HG02571 (cell line): ENCODE measurements at regions not wholly inside any gene's neighbourhood (a gene's known extent, or its start where the extent isn't known, plus 50 kb on each side); places are given as distances from the start of the nearest gene placed in this dataset.
A peak's percentile ranks its signal among the peaks of the same experiment; 100 is the strongest.
"Not testable (repeated sequence)": the region's sequence is repeated elsewhere in the genome, so short reads cannot be mapped to it uniquely, and the experiment has no call there.

ENCODE experiments used
- ATAC-seq: cut with Tn5 transposase; IDR thresholded peaks from one replicate; pipeline ENCODE4 v1.9.1; 2021; ENCODE audit warnings: mild to moderate bottlenecking, moderate library complexity; ENCODE audit not compliant: unreplicated experiment

- not testable (repeated sequence) for ATAC-seq
Observed at GRCh38 chr4:17436047-17436749, 75.7 kb downstream of the QDPR start.

- ATAC-seq: no peak
Observed at GRCh38 chr4:17433827-17434226, 78.1 kb downstream of the QDPR start.

- no peak for ATAC-seq
Observed at GRCh38 chr4:17427991-17428390, 83.9 kb downstream of the QDPR start.

DNA sequence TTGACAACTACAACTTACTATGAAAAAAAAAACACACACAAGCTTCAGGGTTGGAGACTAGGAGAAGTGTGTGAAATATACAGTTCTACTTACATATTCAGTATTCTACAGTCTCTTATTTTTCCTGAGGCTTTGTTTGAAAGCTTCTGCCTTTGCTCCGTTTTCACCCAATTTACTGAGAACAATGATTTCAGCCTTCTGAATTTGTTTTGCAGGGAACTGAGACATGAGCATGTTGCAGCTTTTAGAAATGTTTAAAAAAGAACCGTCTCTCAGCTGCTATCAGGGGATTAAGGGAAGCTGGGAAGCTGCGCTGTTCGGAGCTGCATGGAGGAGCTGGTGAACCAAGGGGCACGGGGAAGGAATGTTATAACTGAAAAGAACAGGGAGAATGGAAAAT is 85.7 kb downstream of the QDPR start:
- no peak for ATAC-seq

GRCh38 chr4:17418010-17418409 is 93.9 kb downstream of the QDPR start:
- no peak for ATAC-seq

DNA sequence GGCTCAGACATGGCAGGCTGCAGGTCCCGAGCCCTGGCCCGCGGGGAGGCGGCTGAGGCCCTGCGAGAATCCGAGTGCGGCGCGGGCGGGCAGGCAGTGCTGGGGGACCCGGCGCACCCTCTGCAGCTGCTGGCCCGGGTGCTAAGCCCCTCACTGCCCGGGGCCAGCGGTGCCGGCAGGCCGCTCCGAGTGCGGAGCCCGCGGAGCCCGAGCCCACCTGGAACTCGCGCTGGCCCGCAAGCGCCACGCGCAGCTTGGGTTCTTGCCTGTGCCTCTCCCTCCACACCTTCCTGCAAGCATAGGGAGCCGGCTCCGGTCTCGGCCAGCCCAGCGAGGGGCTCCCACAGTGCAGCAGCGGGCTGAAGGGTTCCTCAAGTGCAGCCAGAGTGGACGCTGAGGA is 97.5 kb downstream of the QDPR start:
- no peak for ATAC-seq

DNA sequence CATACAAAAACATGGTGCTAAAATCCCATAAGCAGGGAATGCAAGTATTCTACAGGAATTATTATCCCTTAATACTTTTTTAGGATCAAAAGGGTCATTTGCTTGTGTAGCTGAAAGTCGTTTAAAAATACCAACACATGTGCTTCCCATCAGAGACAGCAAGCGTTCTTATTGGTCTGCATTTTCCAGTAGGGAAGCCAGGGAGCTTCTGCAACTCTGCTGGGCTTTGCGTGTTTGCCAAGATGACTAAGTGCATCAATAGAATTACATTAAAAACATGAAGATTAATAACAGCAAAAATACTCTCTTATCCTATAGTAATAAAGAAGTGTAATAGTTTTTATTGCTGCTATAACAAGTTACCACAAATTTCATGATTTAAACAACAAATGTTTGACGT is 111.2 kb downstream of the QDPR start:
- no peak for ATAC-seq

DNA sequence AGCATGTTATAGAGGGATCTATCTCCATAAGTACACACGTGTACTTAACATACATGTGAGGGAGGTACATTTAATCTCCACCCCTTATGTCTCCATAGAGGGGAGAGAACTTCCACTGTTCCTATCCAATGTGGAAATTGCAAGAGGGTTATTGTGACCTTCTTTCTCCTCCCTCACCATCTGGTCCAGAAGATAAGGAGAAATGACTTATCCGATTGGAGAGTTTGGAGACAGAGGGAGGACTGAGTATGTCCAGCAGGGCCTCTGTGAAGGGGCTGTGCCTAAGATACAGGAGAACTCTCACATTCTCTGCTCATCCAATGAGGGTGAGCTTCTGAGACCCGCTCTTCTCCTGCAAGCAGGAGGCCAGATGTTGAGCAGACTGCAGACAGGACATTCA is 113.1 kb downstream of the QDPR start:
- no peak for ATAC-seq

DNA sequence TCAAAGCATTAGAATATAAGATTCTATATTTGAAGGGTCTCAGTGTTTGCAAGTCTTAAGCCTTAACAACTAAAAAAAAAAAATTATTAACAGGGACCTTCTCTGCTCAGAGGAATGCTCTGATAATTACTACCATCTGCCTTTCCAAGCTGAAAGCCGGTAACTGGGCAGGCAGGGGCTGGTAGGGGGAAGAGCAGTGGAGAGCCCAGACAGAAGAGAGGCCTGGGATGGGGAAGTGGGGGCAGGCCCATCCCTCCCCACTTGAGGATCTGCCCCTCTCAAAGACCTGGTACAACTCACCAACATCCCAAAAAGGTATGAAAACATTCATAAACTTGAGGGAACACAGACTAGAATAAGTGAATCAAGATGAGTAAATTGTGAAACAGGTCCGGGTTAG is 113.9 kb downstream of the QDPR start:
- ATAC-seq: no peak

DNA sequence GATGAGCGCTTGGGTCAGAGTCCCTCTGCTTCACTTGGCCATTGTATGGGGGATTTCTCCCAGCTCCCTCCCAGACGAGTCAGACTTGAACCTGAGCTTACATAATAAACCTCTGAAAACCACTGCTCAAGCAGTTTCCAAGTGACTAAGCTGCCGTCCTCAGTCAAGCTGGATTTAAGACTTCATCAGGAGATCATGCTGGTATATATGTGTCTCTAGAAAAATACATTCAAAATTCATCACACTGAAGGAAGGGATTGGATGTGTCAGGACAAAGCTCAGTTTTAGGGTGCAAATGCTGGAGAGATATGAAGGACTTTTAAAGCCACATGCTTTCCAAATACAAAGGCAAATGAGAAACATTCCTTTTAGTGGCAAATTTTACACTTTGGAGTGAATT is 114.3 kb downstream of the QDPR start:
- ATAC-seq: no peak

DNA sequence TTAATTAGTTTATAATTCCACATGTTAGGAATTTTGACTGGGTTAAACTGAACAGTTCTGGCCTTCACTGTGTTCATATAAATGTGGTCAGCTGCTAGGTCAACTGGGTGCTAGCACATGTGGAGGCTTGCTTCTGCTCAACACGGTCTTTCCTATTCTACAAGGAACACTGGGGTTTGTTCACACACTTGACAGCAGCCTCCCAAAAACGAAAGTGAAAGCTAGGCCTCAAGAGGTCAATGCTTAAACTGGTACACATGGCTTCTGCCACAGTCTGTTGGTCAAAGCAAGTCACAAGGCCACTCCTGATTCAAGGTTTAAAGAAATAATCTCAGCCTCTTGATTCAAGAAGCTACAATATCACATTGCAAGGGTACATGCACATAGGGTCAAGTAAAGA is 126.5 kb downstream of the QDPR start:
- ATAC-seq: peak; percentile 61

DNA sequence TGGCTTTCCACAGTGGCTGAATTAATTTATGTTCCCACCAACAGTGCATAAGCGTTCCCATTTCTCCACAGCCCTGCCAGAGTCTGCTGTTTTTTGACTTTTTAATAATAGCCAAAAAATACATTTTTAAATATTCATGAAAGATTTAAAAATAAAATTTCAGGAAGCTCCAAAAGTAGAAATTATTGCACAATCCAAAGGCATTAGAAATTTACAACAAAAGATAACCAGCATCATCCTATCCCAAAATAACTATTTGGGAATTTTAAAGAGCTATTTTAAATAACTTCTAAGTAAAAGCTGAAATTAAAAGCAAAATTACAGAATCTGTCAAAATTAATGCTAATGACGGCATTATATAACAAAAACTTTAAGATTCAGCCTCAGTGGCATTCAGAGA is 131.5 kb downstream of the QDPR start:
- no peak for ATAC-seq

- no peak for ATAC-seq
Observed at GRCh38 chr4:17376205-17376604, 135.7 kb downstream of the QDPR start.

GRCh38 chr4:17373666-17374065 is 138.2 kb downstream of the QDPR start:
- no peak for ATAC-seq

- no peak for ATAC-seq
Observed at GRCh38 chr4:17370818-17371217, 141.1 kb downstream of the QDPR start.

GRCh38 chr4:17368408-17368807 is 143.5 kb downstream of the QDPR start:
- ATAC-seq: no peak

GRCh38 chr4:17367201-17367600 is 144.7 kb downstream of the QDPR start:
- no peak for ATAC-seq

- ATAC-seq: no peak
Observed at GRCh38 chr4:17366496-17366895, 145.4 kb downstream of the QDPR start.

GRCh38 chr4:17362430-17362829 is 149.5 kb downstream of the QDPR start:
- ATAC-seq: no peak

GRCh38 chr4:17358241-17358640 is 153.6 kb downstream of the QDPR start:
- no peak for ATAC-seq

- no peak for ATAC-seq
Observed at GRCh38 chr4:17356926-17357325, 155.0 kb downstream of the QDPR start.

GRCh38 chr4:17352357-17352756 is 159.5 kb downstream of the QDPR start:
- no peak for ATAC-seq

DNA sequence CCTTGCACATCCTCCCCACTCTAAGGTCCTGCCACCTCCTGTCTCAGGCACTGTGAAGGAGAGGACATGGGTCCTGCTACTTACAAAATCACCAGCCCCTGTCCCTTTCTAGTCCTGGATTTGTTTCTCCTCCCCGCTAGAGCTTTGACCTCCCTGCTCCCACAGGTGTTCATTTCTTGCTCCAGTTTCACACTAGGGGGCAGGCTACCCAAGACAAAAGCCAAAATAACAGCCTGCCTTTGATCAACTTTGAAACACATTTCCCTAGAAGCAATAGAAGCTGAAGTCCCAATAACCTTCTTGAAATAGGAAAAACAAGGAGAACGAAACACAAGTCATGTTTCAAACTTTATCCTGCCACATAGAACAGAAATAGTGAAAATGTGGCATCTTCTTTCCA is 164.4 kb downstream of the QDPR start:
- ATAC-seq: no peak
